ENCODE measurements at regions not wholly inside any gene's neighbourhood (a gene's known extent, or its start where the extent isn't known, plus 50 kb on each side); places are given as distances from the start of the nearest gene placed in this dataset.
A peak's percentile ranks its signal among the peaks of the same experiment; 100 is the strongest.
"Not testable (repeated sequence)": the region's sequence is repeated elsewhere in the genome, so short reads cannot be mapped to it uniquely, and the experiment has no call there.

DNA sequence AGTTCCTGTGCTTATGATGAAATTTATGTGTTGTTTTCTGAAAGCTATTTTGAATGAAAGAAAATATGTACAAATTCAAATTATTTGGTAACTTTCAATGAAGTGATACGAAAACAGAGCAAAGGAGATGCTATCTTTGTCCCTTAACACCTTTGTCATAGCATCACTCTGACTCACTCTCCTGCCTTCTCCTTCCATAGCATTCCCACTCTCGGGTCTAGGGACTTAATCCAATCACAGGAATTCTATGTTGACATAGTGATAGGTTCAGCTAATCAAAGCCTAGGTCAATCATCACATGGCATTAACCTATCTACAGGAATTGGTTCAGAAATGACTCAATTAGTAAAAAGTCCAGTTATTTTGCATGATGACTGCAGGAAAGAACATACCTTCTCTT, 464.7 kb upstream of the RORB start:
- no peak overlapping the region for H3K4me3 ChIP-seq (ENCODE audit: low read length)
- no peak overlapping the region for H3K9ac ChIP-seq (ENCODE audit: low read depth, low read length)

DNA sequence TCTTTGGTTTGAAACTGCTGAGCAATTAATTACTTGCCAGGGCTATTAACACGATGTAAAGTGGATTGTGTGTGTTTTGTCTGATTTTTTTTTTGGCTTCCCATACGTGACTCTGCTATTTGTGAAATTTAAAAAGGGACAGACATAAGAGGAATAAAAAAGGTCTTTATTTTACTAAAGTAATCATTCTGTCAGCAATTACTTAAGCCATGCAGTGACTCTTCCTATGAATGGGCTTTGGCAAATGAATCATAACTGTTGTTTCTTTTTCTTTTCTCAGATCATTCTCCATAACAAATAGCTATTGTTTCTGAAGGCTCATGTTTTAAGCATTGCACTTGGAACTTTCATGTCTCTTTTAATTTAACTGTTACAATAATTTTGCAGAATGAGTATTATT, 461.3 kb upstream of the RORB start:
- Histone ChIP-seq H3K9me3 (ENCODE audit: insufficient read depth, low read depth, low read length) (no peaks in the 10 kb centered on the region), H3K27me3 (ENCODE audit: insufficient read depth, low read length) (no peaks in the 10 kb centered on the region), H3K27ac (ENCODE audit: low read length) (no peak overlapping the region), H3K4me1 (ENCODE audit: insufficient read depth, low read length) (peaks cover 28% of the 10 kb centered on the region), H3K36me3 (ENCODE audit: insufficient read depth, low read depth, low read length) (no peaks in the 10 kb centered on the region), H3K4me3 (ENCODE audit: low read length) (peak overlapping the region; percentile 40), H3K9ac (ENCODE audit: low read depth, low read length) (no peak overlapping the region)

More for the DNA sequence above, 464.7 kb upstream of the RORB start:
- peaks cover 23% of the 10 kb centered on the region for H3K4me1 ChIP-seq (ENCODE audit: insufficient read depth, low read length)
- H3K9me3 ChIP-seq (ENCODE audit: insufficient read depth, low read depth, low read length) = no peaks in the 10 kb centered on the region
- H3K27ac ChIP-seq (ENCODE audit: low read length) = no peak overlapping the region
- H3K36me3 ChIP-seq (ENCODE audit: insufficient read depth, low read depth, low read length) = no peaks in the 10 kb centered on the region
- no peaks in the 10 kb centered on the region for H3K27me3 ChIP-seq (ENCODE audit: insufficient read depth, low read length)

DNA sequence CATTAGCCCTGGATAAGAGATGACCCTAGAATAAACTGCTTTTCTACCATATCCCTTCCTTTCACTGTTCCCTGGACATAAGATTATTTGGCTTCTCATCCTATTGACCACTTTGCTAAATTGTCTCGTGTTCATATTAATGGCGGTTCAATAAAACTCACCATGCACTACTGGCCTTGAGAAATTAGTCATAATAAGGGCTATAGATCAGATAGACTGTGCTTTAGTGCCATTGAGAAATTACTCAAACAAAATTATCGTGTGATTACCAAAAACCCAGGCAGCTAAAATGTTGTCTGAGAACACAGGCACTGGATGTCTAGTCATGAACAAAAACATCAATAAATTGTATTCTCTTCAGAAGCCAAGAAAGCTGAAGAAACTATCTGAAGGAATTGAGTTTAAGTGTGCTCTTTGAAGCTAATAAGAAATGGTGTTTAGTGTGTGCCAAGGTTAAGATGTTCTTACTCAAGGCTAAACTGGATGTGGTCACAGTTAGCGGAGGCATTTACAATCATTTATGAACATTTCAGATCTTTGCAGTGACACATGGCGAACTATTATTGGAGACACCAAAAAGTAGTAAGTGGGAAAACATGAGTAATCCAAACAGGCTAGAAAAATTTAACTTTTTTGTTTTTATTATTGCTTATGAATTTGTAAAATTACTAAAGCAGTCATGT, 460.4 kb upstream of the RORB start:
- H3K4me3 ChIP-seq (ENCODE audit: low read length) = no peak overlapping the region
- H3K9ac ChIP-seq (ENCODE audit: low read depth, low read length) = no peak overlapping the region
- H3K9me3 ChIP-seq (ENCODE audit: insufficient read depth, low read depth, low read length) = no peaks in the 10 kb centered on the region
- H3K36me3 ChIP-seq (ENCODE audit: insufficient read depth, low read depth, low read length) = no peaks in the 10 kb centered on the region
- no peak overlapping the region for H3K27ac ChIP-seq (ENCODE audit: low read length)
- no peaks in the 10 kb centered on the region for H3K27me3 ChIP-seq (ENCODE audit: insufficient read depth, low read length)
- peaks cover 25% of the 10 kb centered on the region for H3K4me1 ChIP-seq (ENCODE audit: insufficient read depth, low read length)

DNA sequence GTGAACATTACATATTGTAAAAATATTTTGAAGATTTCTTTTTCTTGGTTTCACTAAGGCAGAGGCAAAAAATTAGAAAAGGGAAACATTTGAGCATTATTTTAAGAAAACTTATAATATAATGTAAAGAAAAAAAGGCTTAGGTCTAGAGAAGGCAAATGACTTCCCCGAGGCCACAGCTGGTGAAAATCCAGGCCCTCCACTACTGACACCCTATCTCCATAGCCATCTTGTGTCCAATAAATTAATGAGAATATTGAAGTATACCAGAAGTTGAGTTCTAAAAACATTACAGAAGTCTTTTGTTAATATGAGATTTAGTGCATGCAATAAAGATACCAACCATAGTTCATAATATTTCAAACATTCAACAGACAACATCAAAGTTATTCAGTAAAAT, 459.9 kb upstream of the RORB start:
- Histone ChIP-seq H3K4me3 (ENCODE audit: low read length) (no peak overlapping the region), H3K9ac (ENCODE audit: low read depth, low read length) (no peak overlapping the region), H3K27me3 (ENCODE audit: insufficient read depth, low read length) (no peaks in the 10 kb centered on the region), H3K9me3 (ENCODE audit: insufficient read depth, low read depth, low read length) (no peaks in the 10 kb centered on the region), H3K4me1 (ENCODE audit: insufficient read depth, low read length) (peaks cover 25% of the 10 kb centered on the region), H3K36me3 (ENCODE audit: insufficient read depth, low read depth, low read length) (no peaks in the 10 kb centered on the region), H3K27ac (ENCODE audit: low read length) (no peak overlapping the region)

DNA sequence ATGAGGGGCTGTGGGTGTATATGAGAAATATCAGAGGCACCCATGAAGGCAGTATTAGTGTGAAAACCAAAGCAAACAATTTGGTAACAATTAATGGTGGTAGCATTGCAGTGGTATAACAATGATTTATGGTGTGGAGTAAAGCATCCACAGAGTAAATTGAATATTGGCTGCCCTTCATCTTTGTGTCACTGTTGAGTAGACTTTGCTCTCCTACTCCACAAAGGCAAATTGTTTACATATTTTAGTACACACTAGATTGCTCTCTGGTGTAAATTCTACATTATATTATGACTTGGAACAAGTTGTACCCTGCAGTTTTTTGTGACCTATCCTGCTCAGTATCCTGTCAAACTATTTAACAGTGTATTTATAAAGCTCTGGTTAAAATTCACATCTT, 455.5 kb upstream of the RORB start:
- no peaks in the 10 kb centered on the region for H3K27me3 ChIP-seq (ENCODE audit: insufficient read depth, low read length)
- H3K9me3 ChIP-seq (ENCODE audit: insufficient read depth, low read depth, low read length) = no peaks in the 10 kb centered on the region
- H3K9ac ChIP-seq (ENCODE audit: low read depth, low read length) = no peak overlapping the region
- H3K36me3 ChIP-seq (ENCODE audit: insufficient read depth, low read depth, low read length) = no peaks in the 10 kb centered on the region
- H3K27ac ChIP-seq (ENCODE audit: low read length) = no peak overlapping the region
- peaks cover 14% of the 10 kb centered on the region for H3K4me1 ChIP-seq (ENCODE audit: insufficient read depth, low read length)
- no peak overlapping the region for H3K4me3 ChIP-seq (ENCODE audit: low read length)

DNA sequence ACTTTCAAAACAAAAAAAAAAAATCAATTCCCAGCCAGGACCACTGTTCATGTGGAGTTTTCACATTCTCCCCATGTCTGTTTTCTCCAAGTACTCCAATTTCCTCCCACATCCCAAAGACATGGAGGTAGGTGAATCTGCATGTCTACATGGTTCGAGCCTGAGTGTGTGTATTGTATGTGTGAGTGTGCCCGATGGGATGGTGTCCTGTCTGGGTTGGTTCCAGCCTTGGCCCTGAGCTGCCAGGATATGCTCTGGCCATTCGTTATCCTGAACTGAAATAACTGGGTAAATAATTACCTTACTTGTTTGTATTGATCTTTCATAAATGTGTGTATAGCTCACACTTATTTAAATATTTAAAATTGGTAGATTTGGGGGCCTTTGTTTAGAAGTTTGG, 452.3 kb upstream of the RORB start:
- Histone ChIP-seq H3K4me1 (ENCODE audit: insufficient read depth, low read length) (peaks cover 6% of the 10 kb centered on the region; the same call in 1 of the 2 replicates), H3K27me3 (ENCODE audit: insufficient read depth, low read length) (no peaks in the 10 kb centered on the region), H3K9ac (ENCODE audit: low read depth, low read length) (no peak overlapping the region), H3K9me3 (ENCODE audit: insufficient read depth, low read depth, low read length) (no peaks in the 10 kb centered on the region), H3K27ac (ENCODE audit: low read length) (no peak overlapping the region), H3K4me3 (ENCODE audit: low read length) (no peak overlapping the region), H3K36me3 (ENCODE audit: insufficient read depth, low read depth, low read length) (no peaks in the 10 kb centered on the region)

DNA sequence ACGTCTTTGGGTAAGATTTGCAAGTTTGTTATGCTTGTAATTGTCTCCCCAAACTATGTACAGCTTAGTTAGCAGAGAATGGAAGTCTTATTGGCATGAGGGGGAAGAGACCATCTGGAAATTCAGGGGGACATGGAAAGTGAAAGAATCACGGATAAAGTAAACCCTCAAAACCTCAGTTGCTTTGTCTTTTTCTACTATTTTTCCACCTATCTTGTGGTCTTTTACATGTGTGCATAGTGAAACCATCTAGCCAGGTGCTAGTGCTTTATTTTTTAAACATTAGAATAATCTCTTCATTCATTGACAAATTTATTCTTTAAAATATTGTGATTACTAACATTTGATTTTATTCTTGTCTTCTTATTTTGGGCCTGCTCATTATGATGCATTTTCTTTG, 441.1 kb upstream of the RORB start:
- Histone ChIP-seq H3K9ac (ENCODE audit: low read depth, low read length) (no peak overlapping the region), H3K4me3 (ENCODE audit: low read length) (no peak overlapping the region), H3K27me3 (ENCODE audit: insufficient read depth, low read length) (no peaks in the 10 kb centered on the region), H3K4me1 (ENCODE audit: insufficient read depth, low read length) (no peaks in the 10 kb centered on the region), H3K9me3 (ENCODE audit: insufficient read depth, low read depth, low read length) (peaks cover 11% of the 10 kb centered on the region), H3K36me3 (ENCODE audit: insufficient read depth, low read depth, low read length) (no peaks in the 10 kb centered on the region), H3K27ac (ENCODE audit: low read length) (no peak overlapping the region)

DNA sequence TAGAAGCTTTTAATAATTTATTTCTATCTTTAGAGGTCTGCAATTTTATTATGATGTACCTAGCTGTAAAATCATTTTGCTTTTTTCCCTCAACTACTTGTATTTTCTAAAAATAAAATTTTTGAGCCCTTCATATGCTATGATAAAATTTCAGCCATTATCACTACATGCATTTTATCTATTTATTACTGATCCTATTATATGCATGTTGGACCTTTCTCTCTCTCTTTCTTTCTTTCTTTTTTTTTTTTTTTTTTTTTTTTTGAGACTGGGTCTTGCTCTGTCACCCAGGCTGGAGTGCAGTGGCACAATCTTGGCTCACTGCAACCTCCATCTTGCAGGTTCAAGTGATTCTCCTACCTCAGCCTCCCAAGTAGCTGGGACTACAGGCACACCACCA, 440.1 kb upstream of the RORB start:
- not testable (repeated sequence) for H3K36me3 ChIP-seq (ENCODE audit: insufficient read depth, low read depth, low read length); H3K27me3 ChIP-seq (ENCODE audit: insufficient read depth, low read length); H3K4me1 ChIP-seq (ENCODE audit: insufficient read depth, low read length); H3K4me3 ChIP-seq (ENCODE audit: low read length); H3K9ac ChIP-seq (ENCODE audit: low read depth, low read length); H3K27ac ChIP-seq (ENCODE audit: low read length)
- peaks cover 11% of the 10 kb centered on the region for H3K9me3 ChIP-seq (ENCODE audit: insufficient read depth, low read depth, low read length)

DNA sequence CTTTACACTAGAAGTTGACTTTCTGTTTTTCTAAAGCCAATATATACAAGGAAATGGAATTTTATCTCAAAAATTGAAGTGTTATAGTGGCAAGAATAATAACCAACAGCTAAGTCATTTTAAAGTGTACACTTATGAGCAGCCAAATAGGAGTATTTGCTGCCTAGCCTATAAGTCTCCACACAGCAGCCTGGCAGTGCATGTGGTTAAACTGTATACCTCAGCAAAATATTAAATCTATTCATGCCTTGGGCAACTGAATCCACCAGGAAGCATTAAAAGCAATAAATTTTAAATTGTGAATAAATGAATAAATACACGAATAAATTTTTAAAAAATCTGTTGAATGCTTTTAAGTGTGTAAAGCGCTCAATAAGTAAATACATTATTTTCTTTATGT, 432.4 kb upstream of the RORB start:
- no peak overlapping the region for H3K4me3 ChIP-seq (ENCODE audit: low read length)
- H3K27ac ChIP-seq (ENCODE audit: low read length) = no peak overlapping the region
- no peaks in the 10 kb centered on the region for H3K4me1 ChIP-seq (ENCODE audit: insufficient read depth, low read length)
- H3K27me3 ChIP-seq (ENCODE audit: insufficient read depth, low read length) = no peaks in the 10 kb centered on the region
- H3K36me3 ChIP-seq (ENCODE audit: insufficient read depth, low read depth, low read length) = no peaks in the 10 kb centered on the region
- H3K9ac ChIP-seq (ENCODE audit: low read depth, low read length) = no peak overlapping the region
- no peaks in the 10 kb centered on the region for H3K9me3 ChIP-seq (ENCODE audit: insufficient read depth, low read depth, low read length)

DNA sequence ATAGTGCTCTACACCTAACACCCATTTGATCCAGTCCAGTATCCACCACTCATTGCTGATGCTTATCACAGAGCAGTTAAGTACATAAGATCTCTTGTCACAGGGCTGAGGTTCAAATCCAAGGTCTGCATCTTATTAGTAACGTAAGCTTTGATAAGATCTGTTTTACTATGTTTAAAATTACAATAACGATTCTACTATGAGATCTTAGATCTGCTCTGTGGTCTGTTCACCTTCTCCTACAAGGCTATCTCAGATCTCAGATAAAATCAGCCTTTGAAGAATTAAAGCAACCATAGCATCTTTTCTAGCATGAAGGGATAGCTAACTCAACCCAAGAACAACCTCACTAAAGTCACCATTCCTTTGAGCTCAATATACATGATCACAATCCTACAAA, 431.0 kb upstream of the RORB start:
- no peaks in the 10 kb centered on the region for H3K36me3 ChIP-seq (ENCODE audit: insufficient read depth, low read depth, low read length)
- no peak overlapping the region for H3K4me3 ChIP-seq (ENCODE audit: low read length)
- H3K27me3 ChIP-seq (ENCODE audit: insufficient read depth, low read length) = no peaks in the 10 kb centered on the region
- H3K27ac ChIP-seq (ENCODE audit: low read length) = no peak overlapping the region
- H3K9me3 ChIP-seq (ENCODE audit: insufficient read depth, low read depth, low read length) = no peaks in the 10 kb centered on the region
- H3K9ac ChIP-seq (ENCODE audit: low read depth, low read length) = no peak overlapping the region
- H3K4me1 ChIP-seq (ENCODE audit: insufficient read depth, low read length) = no peaks in the 10 kb centered on the region

DNA sequence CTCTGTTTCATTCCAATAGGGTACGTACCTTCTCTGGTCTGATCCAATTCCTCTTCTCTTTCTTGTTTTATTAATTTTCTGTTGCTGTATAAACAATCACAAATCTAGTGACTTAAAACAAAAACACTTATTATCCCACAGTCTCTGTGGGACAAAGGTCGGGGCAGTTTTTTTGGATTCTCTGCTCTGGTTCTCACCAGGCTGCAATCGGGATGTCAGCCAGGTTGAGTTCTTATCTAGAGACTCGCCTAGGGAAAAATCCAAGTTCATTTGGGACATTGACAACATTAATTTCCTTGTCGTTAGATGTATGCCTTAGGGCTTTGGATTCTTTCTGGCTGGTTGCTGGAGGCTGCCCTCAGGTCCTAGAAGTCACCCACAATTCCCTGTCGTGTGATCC, 430.5 kb upstream of the RORB start:
- no peaks in the 10 kb centered on the region for H3K4me1 ChIP-seq (ENCODE audit: insufficient read depth, low read length)
- no peaks in the 10 kb centered on the region for H3K36me3 ChIP-seq (ENCODE audit: insufficient read depth, low read depth, low read length)
- H3K27me3 ChIP-seq (ENCODE audit: insufficient read depth, low read length) = no peaks in the 10 kb centered on the region
- H3K27ac ChIP-seq (ENCODE audit: low read length) = no peak overlapping the region
- no peak overlapping the region for H3K4me3 ChIP-seq (ENCODE audit: low read length)
- H3K9ac ChIP-seq (ENCODE audit: low read depth, low read length) = no peak overlapping the region
- H3K9me3 ChIP-seq (ENCODE audit: insufficient read depth, low read depth, low read length) = no peaks in the 10 kb centered on the region

DNA sequence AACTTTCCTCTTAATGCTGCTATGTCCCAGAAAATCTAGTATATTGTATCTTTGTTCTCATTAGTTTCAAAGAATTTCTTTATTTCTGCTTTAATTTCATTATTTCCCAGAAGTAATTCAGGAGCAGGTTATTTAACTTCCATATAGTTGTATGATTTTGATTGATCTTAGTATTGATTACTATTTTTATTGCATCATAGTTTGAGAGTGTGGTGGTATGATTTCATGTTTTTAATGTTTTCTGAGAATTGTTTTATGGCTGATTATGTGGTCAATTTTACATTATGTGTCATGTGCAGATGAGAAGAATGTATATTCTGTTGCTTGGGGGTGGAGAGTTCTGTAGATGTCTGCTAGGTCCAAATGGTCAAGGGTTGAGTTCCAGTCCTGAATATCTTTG, 425.6 kb upstream of the RORB start:
- Histone ChIP-seq H3K27ac (ENCODE audit: low read length) (no peak overlapping the region), H3K36me3 (ENCODE audit: insufficient read depth, low read depth, low read length) (peaks cover 4% of the 10 kb centered on the region; the same call in 1 of the 2 replicates), H3K4me3 (ENCODE audit: low read length) (no peak overlapping the region), H3K4me1 (ENCODE audit: insufficient read depth, low read length) (no peaks in the 10 kb centered on the region), H3K27me3 (ENCODE audit: insufficient read depth, low read length) (no peaks in the 10 kb centered on the region), H3K9me3 (ENCODE audit: insufficient read depth, low read depth, low read length) (peaks cover 16% of the 10 kb centered on the region; the same call in 1 of the 2 replicates), H3K9ac (ENCODE audit: low read depth, low read length) (no peak overlapping the region)

Data from iPS-20b (cell line).